Ishikawa (cell line): ENCODE measurements at regions not wholly inside any gene's neighbourhood (a gene's known extent, or its start where the extent isn't known, plus 50 kb on each side); places are given as distances from the start of the nearest gene placed in this dataset.

Experiments
- CEBPB ChIP-seq: IDR thresholded peaks from 2 replicates; pipeline ENCODE4 v1.6.1; 2012
- CREB1 ChIP-seq: IDR thresholded peaks from 2 replicates; pipeline ENCODE4 v1.6.1; 2012; ENCODE audit warnings: low read depth
- EGR1 ChIP-seq: IDR thresholded peaks from 2 replicates; pipeline ENCODE4 v1.6.1; 2012
- EP300 ChIP-seq: IDR thresholded peaks from 2 replicates; pipeline ENCODE4 v1.6.1; 2012; ENCODE audit warnings: borderline replicate concordance
- FOXM1 ChIP-seq: IDR thresholded peaks from 2 replicates; pipeline ENCODE4 v1.6.1; 2012; ENCODE audit warnings: low read depth, borderline replicate concordance
- MAX ChIP-seq: IDR thresholded peaks from 2 replicates; pipeline ENCODE4 v1.6.1; 2012
- RAD21 ChIP-seq: IDR thresholded peaks from 2 replicates; pipeline ENCODE4 v1.6.1; 2012; ENCODE audit warnings: low read depth
- TAF1 ChIP-seq: IDR thresholded peaks from 2 replicates; pipeline ENCODE4 v1.6.1; 2012; ENCODE audit warnings: low read depth, mild to moderate bottlenecking
- TEAD4 ChIP-seq: IDR thresholded peaks from 2 replicates; pipeline ENCODE4 v1.6.1; 2012
- YY1 ChIP-seq: IDR thresholded peaks from 2 replicates; pipeline ENCODE4 v1.6.1; 2012; ENCODE audit warnings: low read depth

- TF ChIP-seq CREB1 (no peak), EP300 (no peak), TEAD4 (no peak), EGR1 (no peak), CEBPB (no peak), FOXM1 (no peak), TAF1 (no peak), MAX (no peak), RAD21 (no peak), YY1 (no peak)
Observed at GRCh38 chr5:158117467-158118160, 258.7 kb upstream of the CLINT1 start.
